Right forelimb (tissue), 1 donor: ENCODE measurements at regions not wholly inside any gene's neighbourhood (a gene's known extent, or its start where the extent isn't known, plus 50 kb on each side); places are given as distances from the start of the nearest gene placed in this dataset.
A peak's percentile ranks its signal among the peaks of the same experiment; 100 is the strongest.

ENCODE experiments used
- DNase-seq: peaks from one replicate; pipeline ENCODE4 v3.0.0-alpha.2; 2018

DNA sequence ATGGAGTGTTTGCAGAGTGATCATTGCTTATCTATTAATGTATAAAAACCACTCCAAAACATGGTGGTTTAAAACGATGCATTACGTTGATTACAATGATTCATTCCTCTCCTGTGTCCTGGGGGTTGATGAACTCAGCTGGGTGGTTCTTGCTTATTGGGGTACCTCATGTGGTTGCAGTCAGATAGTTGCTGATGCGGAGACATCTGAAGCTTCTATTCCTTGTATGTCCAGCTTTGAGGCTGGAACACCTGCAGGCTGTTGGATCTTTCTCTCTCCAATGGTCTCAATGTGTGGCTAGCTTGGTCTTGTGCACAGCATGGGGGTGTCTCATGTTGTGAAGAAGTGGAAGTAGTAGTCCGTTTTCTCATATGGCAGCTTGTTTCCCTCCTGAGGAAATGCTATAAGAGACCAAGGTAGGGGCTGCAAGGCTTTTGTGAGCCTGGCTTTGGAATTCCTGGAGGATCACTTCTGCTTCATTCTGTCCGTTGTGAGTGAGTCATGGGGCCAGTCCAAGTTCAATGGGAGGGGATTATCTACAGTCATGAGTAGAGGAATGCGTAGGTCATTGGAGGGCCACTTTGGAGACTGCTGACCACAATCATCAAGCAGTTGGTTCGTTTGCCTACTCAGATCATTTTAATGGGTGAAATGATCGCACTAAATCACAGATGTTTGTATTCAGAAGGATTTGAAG, 601.0 kb downstream of the SLC4A3 start:
- no peak for DNase-seq

DNA sequence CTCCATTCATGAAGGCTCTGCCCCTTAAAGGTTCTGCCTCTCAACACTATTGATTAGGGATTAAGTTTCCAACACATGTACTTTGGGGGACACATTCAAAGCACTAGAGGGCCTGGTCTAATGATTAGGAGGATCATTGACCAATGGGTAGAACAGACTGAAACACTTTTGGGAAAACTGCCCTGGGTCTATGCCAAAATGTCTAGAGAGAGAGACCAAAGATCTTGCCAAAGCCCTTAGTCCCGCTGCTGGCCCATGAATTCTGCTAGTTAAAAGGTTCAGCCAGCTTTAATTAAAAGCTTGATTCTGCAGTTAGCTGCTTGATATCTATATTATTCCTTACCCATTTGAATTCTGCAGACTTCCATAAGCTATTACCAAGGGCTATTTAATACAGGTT, 613.2 kb downstream of the SLC4A3 start:
- DNase-seq: no peak

DNA sequence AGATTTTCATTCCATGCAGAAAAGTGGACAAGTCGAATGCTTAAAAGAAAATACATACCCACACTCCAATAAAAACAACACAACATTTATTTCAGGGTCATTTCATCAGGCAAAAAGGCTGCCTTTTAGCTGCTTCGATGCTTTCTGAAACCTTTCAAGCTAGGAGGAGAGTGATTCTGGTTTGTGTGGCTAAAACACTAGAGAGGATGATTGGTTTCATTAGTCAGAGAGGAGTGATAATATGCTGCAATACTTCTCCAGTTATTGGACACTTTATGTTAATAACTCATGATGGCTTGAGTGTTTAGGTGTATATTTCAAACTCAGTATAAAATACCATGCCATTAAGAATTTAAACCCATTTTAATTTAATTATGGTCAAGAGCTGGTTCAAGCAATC, 614.0 kb downstream of the SLC4A3 start:
- no peak for DNase-seq

- DNase-seq: no peak
Observed at GRCh38 chr2:220243571-220243970, 616.1 kb downstream of the SLC4A3 start.

DNA sequence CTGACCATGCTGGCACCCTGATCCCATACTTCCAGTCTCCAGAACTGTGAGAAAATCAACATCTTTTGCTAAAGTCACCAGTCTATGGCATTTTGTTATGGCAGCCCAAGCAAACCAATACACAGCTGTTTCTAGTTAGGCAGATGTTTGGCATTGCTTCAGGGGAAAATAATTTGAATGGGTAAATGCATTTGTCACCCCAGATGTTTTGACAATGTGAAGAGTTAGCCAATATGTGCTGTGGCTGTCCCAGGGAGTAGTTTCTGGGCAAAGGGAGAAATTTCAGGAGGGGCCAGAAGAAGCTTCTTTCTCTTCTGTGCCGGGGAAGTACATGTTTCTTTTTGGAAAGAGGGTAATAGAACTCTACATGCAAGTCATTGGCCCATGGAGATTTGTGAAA, 619.0 kb downstream of the SLC4A3 start:
- no peak for DNase-seq

DNA sequence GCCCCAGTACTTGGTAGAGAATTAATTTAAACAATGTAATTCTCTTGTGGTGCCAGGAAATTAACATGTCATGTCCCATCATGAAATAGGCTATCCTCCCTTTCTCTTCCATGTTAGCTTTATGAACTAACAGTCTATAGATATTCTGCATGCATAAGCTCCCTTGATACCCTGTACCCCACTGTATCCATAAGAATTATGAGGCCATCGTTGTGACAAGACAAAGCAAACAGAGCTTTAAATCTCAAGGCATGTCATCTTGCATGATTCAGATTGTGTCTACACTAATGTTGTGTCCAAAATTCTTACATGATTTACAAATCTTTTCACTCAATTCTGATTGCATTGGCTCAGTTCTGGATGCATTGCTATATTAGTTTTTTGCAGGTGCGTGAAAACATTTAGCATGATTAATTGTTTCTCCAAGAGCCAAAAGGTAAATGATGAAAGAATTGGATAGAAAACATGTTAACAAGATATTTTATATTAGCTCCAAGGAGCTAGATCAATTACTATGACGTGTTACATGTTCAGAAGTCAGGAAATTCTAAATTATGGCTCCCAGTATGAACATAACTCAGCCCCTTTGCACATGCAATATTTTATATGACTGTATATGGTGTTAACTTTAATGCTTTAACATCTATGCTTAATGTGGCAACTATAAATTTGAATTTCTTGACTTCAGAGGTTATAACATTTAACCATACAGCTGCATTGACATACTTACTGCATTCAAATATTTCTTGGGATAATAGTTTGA, 620.3 kb downstream of the SLC4A3 start:
- no peak for DNase-seq

DNA sequence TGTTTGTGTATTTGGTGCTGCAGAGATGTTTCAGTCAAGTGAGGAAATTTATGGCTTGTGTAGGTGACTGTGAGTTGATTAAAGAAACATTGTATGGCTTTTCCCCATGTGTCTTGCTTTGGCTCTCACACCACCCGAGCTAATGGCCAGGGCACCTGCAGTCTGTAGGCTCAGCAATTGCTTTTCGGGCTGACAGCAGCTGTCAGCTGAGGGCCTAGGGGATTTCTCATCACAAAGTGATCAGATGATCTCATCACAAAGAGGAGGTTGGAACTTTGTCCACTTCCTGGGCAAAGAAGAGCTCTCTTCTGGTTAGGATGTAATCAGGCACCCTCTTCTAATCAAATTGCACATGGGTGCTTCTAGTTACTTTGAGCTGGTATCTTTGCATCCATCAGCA, 632.2 kb downstream of the SLC4A3 start:
- DNase-seq: no peak

- DNase-seq: no peak
Observed at GRCh38 chr2:220263300-220263699, 635.9 kb downstream of the SLC4A3 start.

- no peak for DNase-seq
Observed at GRCh38 chr2:220269367-220269766, 641.9 kb downstream of the SLC4A3 start.

DNA sequence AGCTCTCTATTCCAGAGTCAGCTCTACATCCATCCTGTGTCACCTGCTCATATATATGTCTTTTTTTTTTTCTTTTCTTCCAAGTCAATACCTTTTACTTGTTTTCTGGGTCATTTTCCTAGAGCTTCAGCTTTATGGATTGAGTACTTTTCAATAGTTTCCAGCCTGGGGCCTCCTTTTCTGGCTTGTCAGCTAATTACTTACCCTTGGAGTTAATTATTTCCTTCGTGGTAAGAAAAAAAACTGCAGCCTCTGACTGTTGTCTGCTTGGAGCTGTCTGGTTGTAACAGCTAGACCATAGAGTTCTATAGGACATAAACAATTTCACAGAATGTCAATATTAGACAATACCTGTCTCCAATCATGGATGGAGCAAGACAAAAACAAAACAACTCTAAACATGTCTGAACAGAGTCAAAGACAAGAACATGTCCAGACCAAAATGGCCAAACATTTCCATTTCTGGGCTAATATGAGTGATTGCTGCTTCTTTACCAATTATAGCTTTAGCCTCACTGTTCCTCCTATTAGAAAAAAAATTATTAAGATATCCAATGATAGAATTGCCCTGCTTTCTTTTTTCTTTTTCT, 643.1 kb downstream of the SLC4A3 start:
- DNase-seq: no peak

GRCh38 chr2:220272656-220273055, 645.2 kb downstream of the SLC4A3 start:
- DNase-seq: no peak

DNA sequence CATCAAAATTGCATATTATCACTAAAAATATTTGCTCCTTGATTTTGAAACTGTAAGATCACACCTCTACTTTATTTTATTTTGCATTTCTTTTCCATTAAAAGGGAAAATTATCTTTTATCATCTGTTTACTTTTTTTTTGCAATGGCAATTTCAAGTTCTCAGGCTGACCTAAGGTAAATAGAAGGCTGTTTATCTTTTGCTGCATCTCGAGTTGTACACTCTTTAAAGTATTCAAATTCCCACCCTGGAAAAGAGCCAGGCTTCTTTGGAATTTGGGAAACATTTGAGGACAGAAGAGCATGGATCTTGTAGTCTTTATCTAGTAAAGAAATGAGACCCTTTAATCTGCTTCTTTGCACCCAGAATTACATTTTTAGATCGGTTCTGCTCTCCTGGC, 645.7 kb downstream of the SLC4A3 start:
- DNase-seq: no peak

DNA sequence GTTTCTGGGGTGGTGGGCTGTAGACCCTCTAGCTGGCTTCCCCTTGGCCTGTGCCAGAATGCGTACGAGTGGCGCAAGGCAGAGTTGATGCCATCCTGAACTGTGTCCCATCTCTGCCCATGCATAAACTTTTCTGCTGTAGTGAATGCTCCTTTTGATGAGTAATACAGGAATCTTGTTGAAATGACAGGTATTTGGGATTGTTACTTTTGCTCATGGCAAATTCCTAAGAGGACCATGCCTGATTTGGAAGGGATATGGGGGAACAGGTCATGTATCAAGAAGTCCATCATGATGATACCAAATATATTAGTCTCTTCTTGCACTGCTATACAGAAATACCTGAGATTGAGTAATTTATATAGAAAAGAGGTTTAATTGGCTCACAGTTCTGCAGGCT, 648.0 kb downstream of the SLC4A3 start:
- no peak for DNase-seq

DNA sequence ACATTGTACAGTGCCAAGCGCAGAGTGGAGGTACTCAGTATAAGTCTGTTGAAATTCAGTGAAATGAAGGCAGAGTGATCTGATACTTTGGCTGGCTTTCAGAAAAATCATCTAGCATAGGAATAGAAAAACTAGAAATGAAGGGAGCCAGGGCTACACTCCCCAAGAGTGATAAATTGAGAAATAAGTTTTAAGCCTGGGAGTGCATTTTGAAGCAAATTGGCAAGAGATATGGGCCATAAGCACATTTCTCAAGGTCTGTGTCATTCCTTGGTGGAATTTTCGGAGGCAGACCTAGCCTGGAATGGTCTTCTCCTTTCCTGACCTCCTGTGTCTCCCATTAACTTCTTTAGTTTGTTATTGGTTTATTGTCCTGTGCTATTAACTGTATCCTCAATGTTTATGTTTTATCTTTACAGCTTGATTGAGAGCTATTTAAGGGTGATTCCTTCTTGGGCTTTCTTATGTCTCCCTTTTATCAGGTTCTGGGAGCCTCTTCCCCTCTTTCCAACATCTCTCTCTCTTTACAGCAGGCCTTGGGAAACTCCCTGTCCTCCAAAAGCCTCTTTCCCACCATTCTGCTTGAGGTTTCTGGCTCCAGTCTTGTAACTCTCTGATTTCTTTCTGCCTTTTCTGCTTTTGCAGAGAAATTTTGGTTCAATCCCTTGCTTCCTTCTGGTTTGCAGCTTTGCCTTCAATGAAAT, 649.5 kb downstream of the SLC4A3 start:
- DNase-seq: no peak

DNA sequence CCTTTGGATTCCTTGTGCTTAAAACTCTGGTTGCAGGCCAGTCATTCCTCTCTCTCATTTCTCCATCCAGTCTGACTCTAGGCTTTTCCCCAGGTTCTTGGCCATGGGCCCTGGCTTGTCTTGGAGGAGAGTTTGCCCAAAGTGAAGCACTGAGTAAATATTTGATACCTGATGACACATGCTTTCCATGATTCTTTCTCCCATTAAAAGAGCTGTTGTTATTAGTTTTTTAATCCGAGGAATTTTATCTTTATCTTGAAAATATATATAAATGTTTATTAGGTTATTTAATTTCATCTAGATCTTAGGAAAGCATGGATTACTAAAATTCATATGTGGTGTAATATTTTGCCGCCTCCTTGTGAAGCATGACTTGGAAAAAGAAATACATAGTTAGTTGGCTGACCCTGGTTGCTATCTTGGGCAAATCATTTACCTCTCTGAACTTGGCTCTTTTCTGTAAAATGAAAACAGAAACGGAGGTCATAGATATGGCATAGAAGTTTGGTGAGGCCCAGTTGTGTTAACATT, 650.1 kb downstream of the SLC4A3 start:
- peak; percentile 87 for DNase-seq

DNA sequence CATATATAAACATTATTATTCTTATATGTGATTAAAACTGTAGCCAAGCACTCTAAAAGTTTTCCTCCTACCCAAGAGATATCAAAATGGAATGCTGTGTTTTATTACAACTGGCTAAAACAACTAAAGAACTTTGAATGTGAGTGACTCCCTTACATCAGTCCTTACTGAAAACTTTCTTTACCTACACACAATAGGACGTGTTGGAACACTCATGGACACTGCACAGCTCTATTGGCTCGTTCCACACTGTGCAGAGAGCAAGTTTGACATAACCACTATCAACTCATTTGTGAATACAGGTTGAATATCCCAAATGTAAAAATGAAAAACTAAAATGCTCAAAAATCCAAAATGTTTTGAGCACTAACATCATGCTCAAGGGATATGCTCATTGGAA, 650.6 kb downstream of the SLC4A3 start:
- DNase-seq: no peak

DNA sequence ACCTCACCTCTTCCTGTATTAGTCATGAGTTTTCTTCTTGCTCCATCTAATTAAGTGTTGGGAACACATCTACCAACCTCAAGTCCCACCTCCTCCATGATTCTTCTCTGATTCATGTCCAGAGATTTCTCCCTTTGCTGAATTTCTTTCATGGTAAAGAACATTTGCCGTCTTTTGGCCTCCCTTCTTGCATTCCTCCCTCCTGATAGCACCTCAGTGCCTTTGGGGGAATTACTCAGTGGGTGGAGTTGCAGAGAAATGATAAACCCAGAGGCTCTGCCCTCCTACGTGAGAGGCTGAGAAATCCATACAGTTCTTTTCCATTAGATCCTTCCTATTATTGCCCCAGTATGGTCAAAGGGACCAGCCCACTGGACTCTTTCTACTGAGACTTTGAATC, 651.9 kb downstream of the SLC4A3 start:
- no peak for DNase-seq

GRCh38 chr2:220279840-220280239, 652.4 kb downstream of the SLC4A3 start:
- no peak for DNase-seq

DNA sequence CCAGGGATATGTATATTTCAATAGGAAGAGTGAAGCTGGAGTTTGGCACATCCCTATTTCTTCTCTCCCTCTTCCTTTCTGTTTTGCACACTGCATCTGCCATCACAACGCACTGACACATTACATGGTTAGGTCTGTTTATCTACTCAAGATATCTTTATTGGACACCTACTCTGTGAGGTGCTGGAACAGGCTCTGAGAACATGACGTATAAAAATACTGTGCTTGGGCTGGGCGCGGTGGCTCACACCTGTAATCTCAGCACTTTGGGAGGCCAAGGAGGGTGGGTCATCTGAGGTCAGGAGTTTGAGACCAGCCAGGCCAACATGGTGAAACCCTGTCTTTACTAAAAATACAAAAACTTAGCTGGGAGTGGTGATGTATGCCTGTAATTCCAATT, 653.3 kb downstream of the SLC4A3 start:
- DNase-seq: no peak

DNA sequence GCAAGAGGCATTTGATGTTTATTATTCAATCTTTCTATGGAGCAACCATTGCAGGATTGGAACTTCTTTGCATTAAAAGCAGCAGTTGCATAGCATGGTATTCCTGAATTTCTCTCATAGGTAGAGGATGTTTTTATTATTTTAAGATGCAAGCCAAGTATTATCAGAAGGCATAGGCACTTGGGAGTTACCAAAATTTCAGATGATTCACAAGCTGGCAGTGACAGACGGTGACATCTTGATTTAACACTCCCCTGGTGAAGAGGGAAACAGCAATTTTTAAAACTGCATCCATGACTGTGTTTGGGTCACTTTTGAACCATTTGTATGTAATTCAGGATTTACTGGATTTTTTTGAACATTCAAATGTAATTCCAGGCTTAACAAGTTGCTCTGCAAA, 654.3 kb downstream of the SLC4A3 start:
- DNase-seq: no peak

DNA sequence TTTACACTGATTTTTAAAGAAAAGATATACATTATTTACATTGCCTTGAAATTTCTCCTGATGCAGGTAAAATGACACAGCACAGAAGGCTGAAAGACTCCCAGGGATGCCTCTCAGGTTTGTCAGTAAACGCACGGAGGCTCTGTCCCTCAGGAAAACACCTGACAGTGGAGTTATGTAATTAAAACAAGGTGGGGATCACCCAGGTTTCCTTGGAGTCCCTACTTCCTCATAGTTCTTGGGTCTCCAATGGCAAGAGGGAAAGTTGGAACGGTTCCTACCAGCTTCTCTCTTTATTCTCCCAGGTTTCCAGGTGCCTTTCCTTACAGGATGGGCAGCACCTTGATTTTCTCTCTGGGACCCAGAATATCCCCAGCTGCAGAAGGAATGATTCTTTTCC, 654.8 kb downstream of the SLC4A3 start:
- no peak for DNase-seq

- DNase-seq: no peak
Observed at GRCh38 chr2:220293966-220294365, 666.5 kb downstream of the SLC4A3 start.

GRCh38 chr2:220296174-220296573, 668.7 kb downstream of the SLC4A3 start:
- DNase-seq: no peak
